CD4-positive, alpha-beta T cell treated with Interleukin-2 at 100 ng/mL for 4 hours (primary cell): ENCODE measurements at regions not wholly inside any gene's neighbourhood (a gene's known extent, or its start where the extent isn't known, plus 50 kb on each side); places are given as distances from the start of the nearest gene placed in this dataset.

Source experiments
- DNase-seq: peaks from one replicate; pipeline ENCODE4 v3.0.0-alpha.2; 2020; ENCODE audit warnings: low spot score

DNA sequence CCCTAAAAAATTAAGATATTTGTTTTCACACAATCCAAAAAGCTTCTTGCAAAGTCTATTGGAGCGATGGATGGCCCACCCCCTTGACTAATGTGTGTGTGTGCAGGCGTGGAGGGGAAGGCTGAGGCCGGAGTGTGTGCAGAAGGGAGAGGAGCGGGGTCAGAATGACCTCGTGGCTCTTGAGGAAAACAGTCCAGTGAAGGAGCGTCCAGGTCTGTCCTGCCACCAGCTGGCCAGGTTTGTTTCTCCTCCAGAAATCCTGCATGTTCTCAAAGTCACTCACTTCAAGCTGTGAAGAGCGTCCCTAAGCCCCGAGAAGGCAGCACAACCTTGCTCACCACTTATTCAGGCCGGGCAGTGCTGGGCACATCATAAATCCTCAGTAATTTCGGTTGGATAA is 69.5 kb upstream of the SSX2IP start:
- no peak for DNase-seq

DNA sequence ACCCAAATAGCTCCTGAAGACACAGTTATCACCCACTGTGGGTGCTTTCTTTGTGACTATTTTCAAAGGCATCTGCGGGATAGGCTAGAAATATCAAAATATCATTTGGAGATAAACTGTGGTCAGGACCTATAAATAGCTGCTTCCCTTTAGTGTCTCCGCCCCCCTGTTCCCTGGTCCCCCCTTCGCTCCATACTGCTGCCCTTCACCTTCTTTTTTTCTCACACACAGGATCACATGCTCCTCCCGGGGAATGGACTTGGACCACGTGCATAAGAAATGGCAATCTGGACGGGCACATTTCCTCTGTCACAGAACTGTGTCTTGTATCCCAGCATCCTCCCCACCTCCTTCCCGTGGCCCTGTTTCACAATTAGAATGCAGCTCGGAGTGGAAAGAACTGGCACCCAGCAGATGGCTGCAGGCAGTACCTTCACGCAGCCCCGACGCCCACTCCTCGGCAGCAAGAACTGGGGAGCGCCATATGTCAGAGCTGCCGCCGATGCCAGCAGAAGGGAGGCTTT is 68.8 kb upstream of the SSX2IP start:
- DNase-seq = no peak

DNA sequence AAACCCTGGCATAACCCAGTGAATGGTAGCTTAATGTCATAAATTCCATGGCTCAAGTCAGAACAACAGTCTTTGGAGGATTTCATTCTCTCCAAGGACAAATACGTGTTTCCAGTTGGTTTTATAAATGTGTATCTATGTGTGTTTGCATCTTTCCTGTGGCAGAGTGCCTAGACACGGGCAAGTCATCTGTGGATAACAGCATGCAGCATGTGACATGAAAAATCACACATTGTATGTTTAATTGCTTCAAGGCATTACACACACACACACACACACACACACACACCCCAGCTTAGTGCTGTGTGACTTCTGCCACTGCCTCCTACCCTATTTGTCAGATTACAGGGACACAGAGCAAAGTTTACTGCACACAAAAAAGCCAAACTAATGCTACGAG is 68.2 kb upstream of the SSX2IP start:
- no peak for DNase-seq

DNA sequence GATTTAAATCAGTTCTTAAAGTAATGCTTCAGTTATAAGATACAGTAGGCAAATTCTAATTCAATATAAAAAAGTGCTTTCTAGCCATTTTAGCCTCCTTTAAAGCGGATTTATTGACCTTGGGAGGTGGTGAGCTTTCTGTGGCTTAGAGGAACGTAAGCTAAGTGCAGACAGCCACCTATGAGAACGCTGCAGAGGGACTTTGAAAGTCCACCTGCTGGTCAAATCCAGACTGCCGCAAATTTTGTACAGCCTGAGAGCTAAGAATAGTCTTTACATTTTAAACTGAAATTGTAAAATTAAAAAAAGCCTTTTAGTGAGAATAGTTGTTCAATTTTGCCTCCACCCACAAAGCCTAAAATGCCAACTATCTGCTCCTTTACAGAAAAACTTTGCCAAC is 67.0 kb upstream of the SSX2IP start:
- DNase-seq = no peak

DNA sequence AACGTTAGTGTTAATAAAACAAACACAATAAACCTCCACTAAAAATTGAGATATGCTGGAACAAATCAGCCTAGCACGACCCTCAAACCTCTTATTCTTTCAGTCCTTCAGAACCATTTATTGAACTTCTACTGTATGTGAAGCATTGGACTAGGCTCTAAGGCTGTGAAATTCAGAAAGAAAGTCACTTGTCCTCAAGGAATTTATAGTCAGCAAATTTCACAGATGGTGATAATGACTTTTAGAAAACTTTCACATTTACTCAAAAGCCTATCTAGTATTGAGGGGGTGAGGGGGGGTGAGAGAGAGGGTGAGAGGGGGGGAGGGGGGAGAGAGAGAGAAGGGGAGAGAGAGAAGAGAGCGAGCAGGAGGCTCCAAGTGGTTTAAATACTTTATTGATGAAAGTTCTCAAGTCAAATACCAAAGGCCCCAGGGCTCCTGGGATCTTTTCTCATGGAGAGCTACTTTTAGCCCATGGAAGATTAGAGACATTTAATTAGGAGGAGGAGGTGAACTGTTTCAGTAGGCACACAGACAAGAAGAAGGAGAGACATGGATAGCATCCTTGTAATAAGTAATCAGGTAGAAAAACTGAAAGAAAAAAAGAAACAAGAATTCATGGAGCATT is 66.3 kb upstream of the SSX2IP start:
- no peak for DNase-seq

DNA sequence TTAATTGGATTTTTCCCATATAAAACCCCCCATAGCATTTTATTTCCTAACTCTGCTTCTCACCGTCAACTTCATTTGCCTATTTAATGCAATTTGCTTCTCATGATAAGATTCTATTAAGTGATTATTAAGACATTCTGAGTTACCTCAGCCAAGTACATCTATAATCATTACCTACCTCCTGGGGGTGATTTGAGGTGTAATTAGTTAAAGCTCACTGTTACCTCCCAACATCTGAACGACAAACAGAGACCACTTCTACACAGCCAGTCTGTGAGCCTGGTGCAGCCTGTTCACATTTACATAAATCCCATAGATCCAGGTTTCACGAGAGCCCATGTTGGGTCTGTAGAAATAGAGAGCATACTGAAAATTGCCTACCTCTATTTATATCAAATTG is 65.7 kb upstream of the SSX2IP start:
- DNase-seq = no peak

DNA sequence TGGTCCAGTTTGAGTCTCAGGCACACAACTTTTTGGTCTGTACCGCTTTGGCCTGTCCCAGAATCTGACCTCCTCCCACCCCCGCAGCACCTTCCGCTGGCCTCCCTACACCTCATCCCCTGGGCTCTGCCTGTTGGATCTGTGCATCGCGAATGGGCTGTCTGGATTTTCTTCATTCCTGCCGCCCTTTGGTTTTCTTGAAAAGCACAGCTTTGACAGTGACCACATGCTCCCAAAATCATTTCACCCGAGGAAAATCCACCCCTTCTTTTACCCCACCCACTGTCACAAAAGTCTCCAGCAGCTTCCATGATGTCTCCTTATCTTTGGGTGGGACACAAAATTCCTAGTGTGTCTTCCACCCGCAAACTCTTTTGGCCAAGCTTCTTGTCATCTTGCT is 65.0 kb upstream of the SSX2IP start:
- no peak for DNase-seq

DNA sequence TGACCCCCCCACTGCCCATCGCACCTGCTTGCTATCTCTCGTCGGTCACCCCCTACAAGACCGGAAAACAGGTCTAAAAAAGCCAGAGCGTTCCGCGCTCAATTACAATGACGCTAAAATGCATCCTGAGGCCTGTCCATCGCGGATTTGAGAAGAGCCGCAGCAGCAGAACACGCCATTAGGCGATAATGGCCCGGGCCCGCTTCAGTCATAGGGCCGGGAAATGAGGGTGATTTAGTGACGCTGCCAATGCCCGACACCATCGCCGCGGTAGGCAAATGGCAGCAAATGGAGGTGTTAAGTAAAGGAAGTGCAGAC is 64.1 kb upstream of the SSX2IP start:
- DNase-seq = no peak

DNA sequence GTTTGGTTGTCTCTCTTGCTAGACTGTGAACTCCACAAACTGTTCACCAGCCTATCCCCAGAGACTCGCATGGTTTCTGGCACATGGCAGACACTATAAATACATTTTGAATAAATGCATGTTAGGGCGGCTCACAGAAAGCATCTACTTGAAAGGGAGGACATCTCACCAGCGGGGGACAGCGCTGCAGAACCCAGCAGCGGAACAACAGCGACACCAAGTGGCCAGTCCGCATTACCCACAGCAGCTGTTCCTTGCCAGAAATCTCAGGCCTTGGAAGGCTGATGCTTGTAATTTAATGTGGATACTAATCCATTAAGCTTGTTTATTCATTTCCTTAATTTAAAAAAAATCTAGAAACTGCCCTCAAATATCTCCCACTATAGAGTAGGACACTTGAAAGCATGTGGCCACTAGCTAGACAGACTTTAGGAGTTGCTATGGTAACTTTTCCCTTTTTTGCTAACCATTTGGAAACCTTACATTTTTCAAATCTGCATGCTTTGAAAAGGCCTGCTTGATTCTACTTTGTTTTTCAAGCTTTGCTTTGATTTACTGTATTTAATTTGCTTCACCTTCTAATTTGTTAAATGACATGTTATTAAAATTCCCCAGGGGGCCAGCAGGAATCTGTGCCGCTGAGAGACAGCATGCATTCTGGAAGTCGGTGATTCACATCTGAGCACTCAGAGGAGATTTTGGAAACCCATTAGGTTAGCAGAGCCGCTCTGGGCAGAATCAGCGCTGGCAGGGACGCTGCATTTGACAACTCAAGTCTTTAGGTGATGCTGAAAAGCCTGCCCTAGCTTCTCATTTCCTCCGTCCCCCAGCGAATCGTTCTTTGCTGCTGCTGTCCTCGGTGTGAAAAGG is 63.5 kb upstream of the SSX2IP start:
- DNase-seq = peak; percentile 71

DNA sequence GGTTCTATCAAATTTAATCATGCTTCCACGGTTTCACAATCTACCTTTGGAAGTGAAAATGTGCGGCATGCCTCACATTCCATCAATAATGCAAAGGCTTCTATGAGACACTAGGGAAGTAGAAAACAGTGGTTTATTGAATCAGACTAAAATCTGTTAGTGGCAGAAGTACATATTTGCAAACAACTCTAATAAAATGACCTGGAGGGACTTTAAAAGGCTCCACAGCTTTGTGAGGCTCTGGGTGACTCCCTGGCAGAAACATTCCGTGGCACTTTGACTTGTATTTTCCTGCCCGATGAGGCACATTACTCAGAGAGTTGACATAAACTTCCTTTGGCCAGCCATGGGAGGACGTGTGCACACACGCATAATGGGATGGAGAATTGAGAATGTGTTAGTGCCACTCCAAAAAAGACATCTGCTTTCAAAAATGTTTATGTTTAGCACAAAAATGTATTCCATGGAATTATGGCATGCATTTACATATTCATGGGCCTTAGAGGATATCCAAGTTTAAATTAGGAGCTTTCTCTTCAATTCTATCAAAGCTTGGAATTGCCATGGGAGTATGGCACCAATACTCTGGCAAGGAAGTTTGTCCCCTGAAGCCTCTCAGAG is 60.0 kb upstream of the SSX2IP start:
- DNase-seq = no peak

DNA sequence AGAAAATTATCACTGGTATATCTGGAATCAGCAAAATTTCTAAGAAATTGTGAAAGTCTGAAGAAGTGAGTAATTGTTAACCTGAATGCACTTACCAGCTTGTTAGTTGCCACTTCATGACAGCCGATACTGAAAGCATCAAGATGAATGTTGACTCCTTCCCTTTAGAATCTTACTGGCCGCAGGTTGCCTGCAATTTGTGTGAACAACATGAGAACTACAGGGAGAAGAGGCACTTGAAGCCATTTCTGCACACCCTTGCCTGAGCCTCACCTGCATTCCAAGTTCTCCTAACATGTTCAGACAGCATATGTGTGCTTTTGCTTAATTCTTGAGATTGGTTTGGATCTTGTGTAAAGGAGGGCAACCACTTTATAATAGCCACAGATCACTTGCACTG is 59.2 kb upstream of the SSX2IP start:
- DNase-seq = no peak

DNA sequence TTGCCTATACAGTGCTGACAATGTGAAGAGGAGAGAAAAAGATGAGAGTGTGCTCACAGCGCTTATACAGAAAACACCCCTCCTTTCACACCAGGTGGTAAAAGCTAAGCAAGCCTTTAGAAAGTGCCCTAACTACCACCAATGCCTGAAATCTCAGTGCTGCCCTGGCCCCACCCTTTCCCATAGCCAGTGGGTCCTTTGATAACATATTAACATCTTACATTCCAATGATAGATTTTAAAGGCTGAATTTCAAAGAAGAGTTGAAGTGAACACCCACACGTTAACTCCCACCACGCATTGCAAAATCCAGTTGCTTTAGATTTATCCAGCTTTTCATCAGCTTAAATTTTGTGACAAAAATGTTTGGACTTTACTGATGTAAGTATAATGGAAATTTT is 58.1 kb upstream of the SSX2IP start:
- no peak for DNase-seq

DNA sequence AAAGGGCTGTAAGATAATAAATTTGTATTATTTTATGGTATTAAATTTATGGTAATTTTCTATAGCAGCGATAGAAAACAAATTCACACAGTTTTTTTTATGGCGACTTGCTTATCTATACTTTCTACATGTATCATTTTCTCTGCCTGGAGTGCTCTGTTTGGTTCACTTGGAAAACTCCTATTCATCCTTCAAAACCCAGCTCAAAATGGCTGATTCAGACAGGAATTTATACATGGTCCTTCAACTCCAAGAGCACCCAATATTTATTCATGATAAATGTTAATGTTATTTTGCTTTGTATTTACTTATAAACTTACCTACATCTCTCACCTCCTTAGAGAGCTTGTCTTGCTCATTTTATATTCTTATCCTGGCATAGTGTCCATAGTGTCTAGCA is 55.6 kb upstream of the SSX2IP start:
- DNase-seq = no peak

DNA sequence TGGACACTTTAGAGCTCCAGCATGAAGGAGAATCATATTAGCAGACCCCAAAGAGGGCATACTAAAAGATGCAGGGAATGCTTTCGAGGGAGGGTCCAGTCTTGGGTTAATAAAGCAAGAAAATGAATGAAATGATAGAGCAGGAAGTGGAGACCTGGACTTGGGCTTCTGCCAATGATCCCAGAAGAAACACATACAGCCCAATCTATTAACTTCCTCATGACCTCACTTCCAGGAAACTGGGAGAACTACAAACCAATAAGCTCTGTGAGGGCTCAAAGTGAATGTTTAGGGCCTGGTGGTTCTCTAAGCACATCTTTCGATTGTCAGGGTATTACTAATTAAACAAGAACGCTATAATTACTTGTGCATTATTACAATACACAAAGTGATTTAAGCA is 53.6 kb upstream of the SSX2IP start:
- DNase-seq = no peak

DNA sequence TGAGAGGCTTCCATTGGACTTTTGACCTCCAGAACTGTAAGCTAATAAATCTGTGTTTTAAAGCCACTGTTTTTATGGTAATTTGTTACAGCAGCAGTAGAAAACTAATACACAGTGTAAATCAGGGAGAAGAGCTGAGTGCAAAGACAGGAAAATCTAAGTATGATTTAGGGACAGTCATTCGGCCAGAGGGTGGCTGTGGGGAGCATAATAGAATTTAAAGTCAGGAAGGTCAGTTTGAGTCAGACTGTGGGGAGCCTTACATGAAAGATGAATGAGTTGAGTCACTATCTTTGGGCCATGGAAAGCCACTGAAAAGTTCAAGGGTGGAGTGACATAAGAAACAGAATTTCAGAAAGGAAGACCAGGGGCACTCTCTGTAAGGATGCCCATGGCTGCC is 52.4 kb upstream of the SSX2IP start:
- DNase-seq = no peak

DNA sequence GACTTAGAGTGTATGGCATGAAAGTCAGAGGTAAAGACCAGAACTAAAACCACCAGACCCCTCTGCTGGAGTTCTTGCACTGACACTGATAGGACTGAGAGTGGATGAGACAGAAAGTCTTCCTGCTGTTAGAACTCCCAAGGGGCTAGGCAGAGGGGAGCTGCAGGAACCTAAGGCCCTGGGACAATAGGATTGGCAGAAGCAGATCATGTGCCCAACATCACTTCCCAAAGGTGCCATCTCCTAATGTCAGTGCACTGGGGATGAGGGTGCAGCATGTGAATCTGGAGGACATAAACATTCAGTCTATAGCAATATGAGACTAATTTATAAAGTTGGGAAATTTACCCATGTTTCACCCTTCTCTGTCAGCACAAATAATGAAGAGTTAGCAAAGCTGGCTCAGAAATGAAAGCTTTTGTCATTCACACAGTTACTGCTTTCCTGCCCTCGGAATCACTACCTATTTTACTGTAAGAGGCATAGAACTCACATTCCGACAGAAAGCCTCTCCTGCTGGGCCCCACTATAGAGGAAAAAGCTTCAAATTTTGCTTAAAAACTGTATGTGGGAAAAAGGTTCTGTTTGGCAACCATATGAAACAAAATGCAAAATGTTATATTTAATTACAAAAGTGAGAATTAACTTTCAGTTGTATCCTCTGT is 49.9 kb upstream of the SSX2IP start:
- no peak for DNase-seq
